GM06990 (cell line): ENCODE measurements at regions not wholly inside any gene's neighbourhood (a gene's known extent, or its start where the extent isn't known, plus 50 kb on each side); places are given as distances from the start of the nearest gene placed in this dataset.
"Not testable (repeated sequence)": the region's sequence is repeated elsewhere in the genome, so short reads cannot be mapped to it uniquely, and the experiment has no call there.

ENCODE experiments used
- DNase-seq: peaks from one replicate; pipeline ENCODE4 v3.0.0-alpha.2; 2011; ENCODE audit not compliant: insufficient read length; ENCODE audit errors: extremely low read depth
- H3K27me3 ChIP-seq: replicated peaks from 2 replicates; pipeline ENCODE4 v1.6.0; 2011; ENCODE audit warnings: low read length; ENCODE audit not compliant: control insufficient read depth, insufficient read depth
- H3K36me3 ChIP-seq: 2 replicates; pipeline ENCODE4 v1.5.1; 2011; ENCODE audit warnings: low read length; ENCODE audit not compliant: control insufficient read depth, insufficient read depth
- H3K4me3 ChIP-seq: replicated peaks from 2 replicates; pipeline ENCODE4 v1.5.1; 2011; ENCODE audit warnings: low read depth, mild to moderate bottlenecking, control low read depth, low read length
- TF ChIP-seq, protein P1 (sequence below): IDR thresholded peaks from 2 replicates; pipeline ENCODE4 v1.5.1; 2011; ENCODE audit warnings: low read length, control low read depth, mild to moderate bottlenecking, inconsistent platforms; ENCODE audit not compliant: insufficient read depth, poor library complexity, severe bottlenecking

DNA sequence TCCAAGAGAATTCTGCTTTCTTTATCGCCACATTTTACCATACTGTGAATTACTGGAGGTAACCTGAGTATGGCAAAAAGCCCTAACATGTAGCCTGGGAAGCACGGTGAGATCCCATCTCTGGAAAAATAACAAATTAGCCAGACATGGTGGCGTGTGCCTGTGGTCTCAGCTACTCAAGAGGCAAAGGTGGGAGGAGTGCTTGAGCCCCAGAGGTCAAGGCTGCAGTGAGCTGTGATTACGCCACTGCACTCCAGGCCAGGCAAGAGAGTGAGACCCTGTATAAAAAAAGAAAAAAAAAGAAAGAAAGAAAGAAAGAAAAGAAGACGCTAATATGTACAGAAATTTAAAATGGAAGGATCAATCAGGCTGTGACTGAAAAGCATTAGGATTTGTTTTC, 57.7 kb upstream of the SESTD1 start:
- TF ChIP-seq, protein P1, sequence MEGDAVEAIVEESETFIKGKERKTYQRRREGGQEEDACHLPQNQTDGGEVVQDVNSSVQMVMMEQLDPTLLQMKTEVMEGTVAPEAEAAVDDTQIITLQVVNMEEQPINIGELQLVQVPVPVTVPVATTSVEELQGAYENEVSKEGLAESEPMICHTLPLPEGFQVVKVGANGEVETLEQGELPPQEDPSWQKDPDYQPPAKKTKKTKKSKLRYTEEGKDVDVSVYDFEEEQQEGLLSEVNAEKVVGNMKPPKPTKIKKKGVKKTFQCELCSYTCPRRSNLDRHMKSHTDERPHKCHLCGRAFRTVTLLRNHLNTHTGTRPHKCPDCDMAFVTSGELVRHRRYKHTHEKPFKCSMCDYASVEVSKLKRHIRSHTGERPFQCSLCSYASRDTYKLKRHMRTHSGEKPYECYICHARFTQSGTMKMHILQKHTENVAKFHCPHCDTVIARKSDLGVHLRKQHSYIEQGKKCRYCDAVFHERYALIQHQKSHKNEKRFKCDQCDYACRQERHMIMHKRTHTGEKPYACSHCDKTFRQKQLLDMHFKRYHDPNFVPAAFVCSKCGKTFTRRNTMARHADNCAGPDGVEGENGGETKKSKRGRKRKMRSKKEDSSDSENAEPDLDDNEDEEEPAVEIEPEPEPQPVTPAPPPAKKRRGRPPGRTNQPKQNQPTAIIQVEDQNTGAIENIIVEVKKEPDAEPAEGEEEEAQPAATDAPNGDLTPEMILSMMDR, result no peak
- no peak overlapping the region for H3K4me3 ChIP-seq
- H3K27me3 ChIP-seq, result no peaks in the 10 kb centered on the region
- no peaks in the 10 kb centered on the region for H3K36me3 ChIP-seq
- DNase-seq, result no peak

DNA sequence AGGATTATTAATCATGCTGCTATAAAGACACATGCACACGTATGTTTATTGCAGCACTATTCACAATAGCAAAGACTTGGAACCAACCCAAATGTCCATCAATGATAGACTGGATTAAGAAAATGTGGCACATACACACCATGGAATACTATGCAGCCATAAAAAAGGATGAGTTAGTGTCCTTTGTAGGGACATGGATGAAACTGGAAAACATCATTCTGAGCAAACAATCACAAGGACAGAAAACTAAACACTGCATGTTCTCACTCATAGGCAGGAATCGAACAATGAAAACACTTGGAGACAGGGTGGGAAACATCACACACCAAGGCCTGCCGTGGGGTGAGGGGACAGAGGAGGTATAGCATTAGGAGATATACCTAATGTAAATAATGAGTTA, 56.4 kb upstream of the SESTD1 start:
- not testable (repeated sequence) for DNase-seq, H3K4me3 ChIP-seq, H3K27me3 ChIP-seq, H3K36me3 ChIP-seq

DNA sequence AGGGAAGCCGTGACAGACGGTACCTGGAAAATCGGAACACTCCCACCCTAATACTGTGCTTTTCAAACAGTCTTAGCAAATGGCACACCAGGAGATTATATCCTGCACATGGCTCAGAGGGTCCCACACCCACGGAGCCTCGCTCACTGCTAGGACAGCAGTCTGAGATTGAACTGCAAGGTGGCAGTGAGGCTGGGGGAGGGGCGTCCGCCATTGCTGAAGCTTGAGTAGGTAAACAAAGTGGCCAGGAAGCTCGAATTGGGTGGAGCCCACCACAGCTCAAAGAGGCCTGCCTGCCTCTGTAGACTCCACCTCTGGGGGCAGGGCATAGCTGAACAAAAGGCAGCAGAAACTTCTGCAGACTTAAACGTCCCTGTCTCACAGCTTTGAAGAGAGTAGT, 50.1 kb upstream of the SESTD1 start:
- not testable (repeated sequence) for DNase-seq, H3K27me3 ChIP-seq, H3K4me3 ChIP-seq, H3K36me3 ChIP-seq
